RCC 7860 (cell line): ENCODE measurements at regions not wholly inside any gene's neighbourhood (a gene's known extent, or its start where the extent isn't known, plus 50 kb on each side); places are given as distances from the start of the nearest gene placed in this dataset.
"Not testable (repeated sequence)": the region's sequence is repeated elsewhere in the genome, so short reads cannot be mapped to it uniquely, and the experiment has no call there.

Experiments
- DNase-seq: peaks from one replicate; pipeline ENCODE4 v3.0.0-alpha.2; 2015; ENCODE audit warnings: low spot score
- FAIRE-seq: peaks from 2 replicates; lab custom pipeline; 2012; peaks lifted over from hg19 to GRCh38; lab: Jason Lieb, UNC

GRCh38 chr15:30749048-30749447 lies 123.1 kb downstream of the ARHGAP11B start:
- FAIRE-seq, DNase-seq: not testable (repeated sequence)

- not testable (repeated sequence) for FAIRE-seq, DNase-seq
These were observed 129.2 kb downstream of the ARHGAP11B start for GRCh38 chr15:30755036-30755687.

- DNase-seq, FAIRE-seq: not testable (repeated sequence)
These were observed 134.7 kb downstream of the ARHGAP11B start for GRCh38 chr15:30760633-30761032.

- DNase-seq, FAIRE-seq: not testable (repeated sequence)
These were observed 135.4 kb downstream of the ARHGAP11B start for GRCh38 chr15:30761365-30761764.

GRCh38 chr15:30769390-30770124 lies 134.2 kb upstream of the FAN1 start:
- DNase-seq, FAIRE-seq: not testable (repeated sequence)

GRCh38 chr15:30770759-30771158 lies 133.0 kb upstream of the FAN1 start:
- no peak for FAIRE-seq
- no peak for DNase-seq

- FAIRE-seq (no peak), DNase-seq (no peak)
These were observed 120.7 kb upstream of the FAN1 start for GRCh38 chr15:30783019-30783418.

GRCh38 chr15:30788595-30788994 lies 115.1 kb upstream of the FAN1 start:
- FAIRE-seq (no peak), DNase-seq (no peak)

GRCh38 chr15:30791239-30792175 lies 112.2 kb upstream of the FAN1 start:
- DNase-seq: no peak
- FAIRE-seq: no peak

GRCh38 chr15:30792843-30793242 lies 110.9 kb upstream of the FAN1 start:
- not testable (repeated sequence) for FAIRE-seq, DNase-seq

GRCh38 chr15:30794388-30794787 lies 109.3 kb upstream of the FAN1 start:
- no peak for DNase-seq
- FAIRE-seq: no peak

- not testable (repeated sequence) for DNase-seq, FAIRE-seq
These were observed 104.2 kb upstream of the FAN1 start for GRCh38 chr15:30799565-30799964.

- not testable (repeated sequence) for DNase-seq, FAIRE-seq
These were observed 102.4 kb upstream of the FAN1 start for GRCh38 chr15:30801140-30801895.

GRCh38 chr15:30802001-30802400 lies 101.7 kb upstream of the FAN1 start:
- not testable (repeated sequence) for DNase-seq, FAIRE-seq

GRCh38 chr15:30803703-30804102 lies 100.0 kb upstream of the FAN1 start:
- FAIRE-seq, DNase-seq: not testable (repeated sequence)

GRCh38 chr15:30816430-30816829 lies 87.3 kb upstream of the FAN1 start:
- DNase-seq (no peak), FAIRE-seq (no peak)

- DNase-seq, FAIRE-seq: not testable (repeated sequence)
These were observed 80.5 kb upstream of the FAN1 start for GRCh38 chr15:30823068-30823813.

GRCh38 chr15:30824518-30825195 lies 79.1 kb upstream of the FAN1 start:
- FAIRE-seq (no peak), DNase-seq (no peak)
